B cell (primary cell): ENCODE measurements at regions not wholly inside any gene's neighbourhood (a gene's known extent, or its start where the extent isn't known, plus 50 kb on each side); places are given as distances from the start of the nearest gene placed in this dataset.

Experiments
- ATAC-seq: fragments of 200-7000 bp; cut with Tn5 transposase; one replicate; pipeline ENCODE4 v1.10.0; 2021; ENCODE audit warnings: low read depth, mild to moderate bottlenecking, moderate number of reproducible peaks, moderate library complexity
- CTCF ChIA-PET: fragments of 350-600 bp; sonication (Branson Sonifier 250); formaldehyde crosslinking; loops from one replicate; lab custom pipeline; 2021; ENCODE audit warnings: antibody characterized with exemption, inconsistent platforms; lab: Charles Lee
- POLR2A ChIA-PET: fragments of 350-600 bp; sonication (Branson Sonifier 250); formaldehyde crosslinking; loops from one replicate; lab custom pipeline; 2021; ENCODE audit warnings: antibody characterized with exemption; lab: Charles Lee
- DNase-seq: peaks from one replicate; pipeline ENCODE4 v3.0.0; 2013
- H2AFZ ChIP-seq: 2 replicates; pipeline ENCODE4 v1.6.1; 2012; ENCODE audit warnings: mild to moderate bottlenecking, low read depth, low read length; ENCODE audit not compliant: insufficient read depth, poor library complexity, severe bottlenecking
- H3K27ac ChIP-seq, 2 donors: 1 replicate in 1 of 2; 2 replicates in 1 of 2; pipeline ENCODE4 v1.5.1; 2012 to 2013; ENCODE audit warnings: low read length in 2 of 2, mild to moderate bottlenecking in 2 of 2, moderate library complexity in 1 of 2
- H3K27me3 ChIP-seq, 4 experiments: fragments of 200-600 bp in 1 of 4; sonication (generic) in 1 of 4; replicated peaks in 1 of 4; 1 replicate in 2 of 4; 2 replicates in 2 of 4; pipeline versions ENCODE4 v1.6.1 to v1.7.0; 2013 to 2016; ENCODE audit warnings: low read length in 3 of 4, mild to moderate bottlenecking in 2 of 4, mixed read lengths in 1 of 4, moderate library complexity in 1 of 4; ENCODE audit not compliant: insufficient read depth in 4 of 4, control insufficient read depth in 3 of 4; ENCODE audit errors: control extremely low read depth in 1 of 4
- H3K36me3 ChIP-seq, 2 experiments: replicated peaks in 1 of 2; 1 replicate in 1 of 2; 2 replicates in 1 of 2; pipeline versions ENCODE4 v1.6.1 to v1.7.1; 2013; ENCODE audit warnings: low read length in 1 of 2; ENCODE audit not compliant: insufficient read depth in 2 of 2, control insufficient read depth in 1 of 2; ENCODE audit errors: control extremely low read depth in 1 of 2, extremely low read depth in 1 of 2
- H3K4me1 ChIP-seq, 2 donors: fragments of 200-600 bp in 1 of 2; sonication (generic) in 1 of 2; 1 replicate in 1 of 2; 2 replicates in 1 of 2; pipeline versions ENCODE4 v1.5.1 to v1.6.1; 2013 to 2017; ENCODE audit warnings: low read length in 2 of 2; ENCODE audit not compliant: control insufficient read depth in 2 of 2, insufficient read depth in 2 of 2
- H3K4me2 ChIP-seq: replicated peaks from 2 replicates; pipeline ENCODE3; 2012; ENCODE audit warnings: mild to moderate bottlenecking, low read depth, low read length; ENCODE audit not compliant: poor library complexity, severe bottlenecking
- H3K4me3 ChIP-seq, 5 experiments: fragments of 200-600 bp in 1 of 5; sonication (generic) in 1 of 5; 1 replicate in 3 of 5; 2 replicates in 2 of 5; pipeline versions ENCODE4 v1.5.1 to v1.7.0; 2011 to 2016; ENCODE audit warnings: low read length in 4 of 5, mild to moderate bottlenecking in 4 of 5, low read depth in 2 of 5, control low read depth in 1 of 5, moderate library complexity in 1 of 5; ENCODE audit not compliant: insufficient read depth in 1 of 5; ENCODE audit errors: control extremely low read depth in 1 of 5, extremely low read depth in 1 of 5
- H3K79me2 ChIP-seq: fragments of 200-600 bp; sonication (generic); one replicate; pipeline ENCODE4 v1.6.0; 2016; ENCODE audit warnings: low read length; ENCODE audit not compliant: control insufficient read depth, insufficient read depth
- H3K9ac ChIP-seq: fragments of 200-600 bp; sonication (generic); 2 replicates; pipeline ENCODE4 v1.6.1; 2017; ENCODE audit warnings: mild to moderate bottlenecking, low read length, moderate library complexity
- H3K9me3 ChIP-seq, 3 donors: one replicate each; pipeline versions ENCODE4 v1.6.1 to v1.7.1; 2013; ENCODE audit warnings: low read length in 2 of 3; ENCODE audit not compliant: control insufficient read depth in 2 of 3, insufficient read depth in 1 of 3; ENCODE audit errors: control extremely low read depth in 1 of 3
- H4K20me1 ChIP-seq: 2 replicates; pipeline ENCODE4 v1.6.0; 2012; ENCODE audit warnings: mild to moderate bottlenecking, low read length; ENCODE audit not compliant: insufficient read depth, control insufficient read depth, poor library complexity, severe bottlenecking
- H3K27ac Mint-ChIP-seq: one replicate; pipeline ENCODE4 v1.8.0; 2021; ENCODE audit warnings: mixed read lengths
- H3K27me3 Mint-ChIP-seq: one replicate; pipeline ENCODE4 v1.8.0; 2021; ENCODE audit warnings: mixed read lengths
- H3K4me1 Mint-ChIP-seq: one replicate; pipeline ENCODE4 v1.8.0; 2021; ENCODE audit warnings: mixed read lengths
- H3K4me3 Mint-ChIP-seq: one replicate; pipeline ENCODE4 v1.8.0; 2021; ENCODE audit warnings: mixed read lengths
- H3K9me3 Mint-ChIP-seq: one replicate; pipeline ENCODE4 v1.8.0; 2022; ENCODE audit warnings: mixed read lengths; ENCODE audit not compliant: insufficient read depth
- EZH2 ChIP-seq: IDR thresholded peaks from 2 replicates; pipeline ENCODE4 v1.6.1; 2012; ENCODE audit warnings: borderline replicate concordance, low read depth, mild to moderate bottlenecking, moderate library complexity, low read length; ENCODE audit not compliant: insufficient read depth, poor library complexity, severe bottlenecking
- WGBS: methylation state at CpG from one replicate; pipeline ENCODE4 v1.1.5; 2013; ENCODE audit warnings: missing lambda C conversion rate; ENCODE audit not compliant: insufficient coverage; 5-methylcytosine and 5-hydroxymethylcytosine counted together
- intact Hi-C: fragments of 100-400 bp; cut with micrococcal nuclease; formaldehyde crosslinking; loops from one replicate; pipeline ENCODE4 v1.10.0; 2022
- TF ChIP-seq, protein P1 (sequence below): fragments of 200-600 bp; IDR thresholded peaks from one replicate; pipeline ENCODE4 v1.8.0; 2022; ENCODE audit warnings: antibody characterized with exemption, mild to moderate bottlenecking

DNA sequence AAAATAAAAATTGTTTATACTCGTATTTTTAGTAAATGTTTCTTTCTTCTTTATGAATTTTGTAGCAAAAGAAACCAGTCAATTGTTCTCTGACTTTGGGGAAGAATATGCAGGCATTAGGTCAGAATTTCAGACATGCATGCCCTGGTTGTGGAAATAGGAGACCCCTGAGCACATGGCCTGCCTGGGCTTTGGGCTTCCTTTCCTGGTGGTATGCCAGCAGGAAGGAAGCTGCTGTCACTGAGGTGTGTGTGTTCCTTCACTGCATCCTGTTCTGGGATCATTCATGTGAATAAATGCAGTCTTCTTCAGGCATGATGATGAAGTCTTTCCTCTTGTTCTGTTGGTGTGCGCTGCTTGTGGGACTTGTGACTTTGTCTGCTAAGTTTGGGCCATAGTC lies 920.2 kb upstream of the VRK2 start:
- H3K4me1 ChIP-seq = no peaks in the 10 kb centered on the region
- H3K27me3 Mint-ChIP-seq = no peaks in the 10 kb centered on the region
- no peak overlapping the region for H3K27ac Mint-ChIP-seq
- DNase-seq (no peak), ATAC-seq (no peak)
- POLR2A ChIA-PET = no interaction called here
- no peaks in the 10 kb centered on the region for H3K27me3 ChIP-seq
- TF ChIP-seq, protein P1, sequence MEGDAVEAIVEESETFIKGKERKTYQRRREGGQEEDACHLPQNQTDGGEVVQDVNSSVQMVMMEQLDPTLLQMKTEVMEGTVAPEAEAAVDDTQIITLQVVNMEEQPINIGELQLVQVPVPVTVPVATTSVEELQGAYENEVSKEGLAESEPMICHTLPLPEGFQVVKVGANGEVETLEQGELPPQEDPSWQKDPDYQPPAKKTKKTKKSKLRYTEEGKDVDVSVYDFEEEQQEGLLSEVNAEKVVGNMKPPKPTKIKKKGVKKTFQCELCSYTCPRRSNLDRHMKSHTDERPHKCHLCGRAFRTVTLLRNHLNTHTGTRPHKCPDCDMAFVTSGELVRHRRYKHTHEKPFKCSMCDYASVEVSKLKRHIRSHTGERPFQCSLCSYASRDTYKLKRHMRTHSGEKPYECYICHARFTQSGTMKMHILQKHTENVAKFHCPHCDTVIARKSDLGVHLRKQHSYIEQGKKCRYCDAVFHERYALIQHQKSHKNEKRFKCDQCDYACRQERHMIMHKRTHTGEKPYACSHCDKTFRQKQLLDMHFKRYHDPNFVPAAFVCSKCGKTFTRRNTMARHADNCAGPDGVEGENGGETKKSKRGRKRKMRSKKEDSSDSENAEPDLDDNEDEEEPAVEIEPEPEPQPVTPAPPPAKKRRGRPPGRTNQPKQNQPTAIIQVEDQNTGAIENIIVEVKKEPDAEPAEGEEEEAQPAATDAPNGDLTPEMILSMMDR = no peak
- no peak for TF ChIP-seq EZH2
- CTCF ChIA-PET = no interaction called here
- no peaks in the 10 kb centered on the region for H3K36me3 ChIP-seq
- H3K9ac ChIP-seq = no peak overlapping the region
- no peak overlapping the region for H3K4me2 ChIP-seq
- H3K9me3 ChIP-seq = no peaks in the 10 kb centered on the region
- H3K4me3 ChIP-seq = no peak overlapping the region
- intact Hi-C loops = no loop called here
- H3K27ac ChIP-seq = no peak overlapping the region
- no peaks in the 10 kb centered on the region for H4K20me1 ChIP-seq
- peaks cover 2% of the 10 kb centered on the region for H3K9me3 Mint-ChIP-seq
- no peaks in the 10 kb centered on the region for H3K4me1 Mint-ChIP-seq
- H3K4me3 Mint-ChIP-seq = no peak overlapping the region
- no CpG with 5 or more reads among the region's 2 CpGs for WGBS
- H3K79me2 ChIP-seq = no peaks in the 10 kb centered on the region
- H2AFZ ChIP-seq = no peak overlapping the region

DNA sequence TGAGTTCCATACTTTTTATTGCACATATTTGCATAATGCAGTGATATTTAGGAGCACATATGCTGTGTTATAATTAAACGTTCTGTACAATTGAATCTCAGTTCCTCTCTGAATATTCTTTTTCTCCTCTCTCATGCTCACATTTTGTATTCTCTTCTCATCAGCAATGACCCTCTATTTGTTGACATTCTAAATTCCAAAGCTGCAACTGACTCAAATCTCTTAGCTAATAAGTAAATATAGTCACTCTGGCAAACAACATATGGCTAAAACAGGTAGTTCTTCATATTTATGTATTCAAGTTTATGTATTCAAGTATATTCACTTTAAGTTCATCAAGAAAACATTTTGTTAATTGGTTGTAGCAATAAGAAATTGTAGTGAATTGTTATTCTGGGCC lies 907.4 kb upstream of the VRK2 start:
- Histone ChIP-seq H3K79me2 (no peaks in the 10 kb centered on the region), H4K20me1 (no peaks in the 10 kb centered on the region), H3K9me3 (no peaks in the 10 kb centered on the region), H3K4me1 (no peaks in the 10 kb centered on the region), H3K27me3 (no peaks in the 10 kb centered on the region), H2AFZ (no peak overlapping the region), H3K36me3 (no peaks in the 10 kb centered on the region), H3K9ac (no peak overlapping the region), H3K4me2 (no peak overlapping the region), H3K27ac (no peak overlapping the region), H3K4me3 (no peak overlapping the region)
- CTCF ChIA-PET = no interaction called here
- DNase-seq (no peak), ATAC-seq (no peak)
- POLR2A ChIA-PET = no interaction called here
- H3K9me3 Mint-ChIP-seq = no peaks in the 10 kb centered on the region
- no peak overlapping the region for H3K4me3 Mint-ChIP-seq
- TF ChIP-seq, protein P1 = no peak
- TF ChIP-seq EZH2 = no peak
- no peaks in the 10 kb centered on the region for H3K4me1 Mint-ChIP-seq
- WGBS = no CpG with 5 or more reads among the region's 1 CpG
- no peaks in the 10 kb centered on the region for H3K27me3 Mint-ChIP-seq
- intact Hi-C loops = no loop called here
- no peak overlapping the region for H3K27ac Mint-ChIP-seq
